GM12878 (cell line): ENCODE measurements at regions not wholly inside any gene's neighbourhood (a gene's known extent, or its start where the extent isn't known, plus 50 kb on each side); places are given as distances from the start of the nearest gene placed in this dataset.

Experiments used
- BRCA1 ChIP-seq: IDR thresholded peaks from 2 replicates; pipeline ENCODE4 v1.6.1; 2011; ENCODE audit warnings: low read depth, low read length, improper control_type of control experiment
- CREB1 ChIP-seq: IDR thresholded peaks from 2 replicates; pipeline ENCODE4 v1.6.1; 2012; ENCODE audit warnings: low read depth, mild to moderate bottlenecking, inconsistent platforms
- E2F4 ChIP-seq: IDR thresholded peaks from 2 replicates; pipeline ENCODE4 v1.6.1; 2012; ENCODE audit warnings: low read depth, low read length, improper control_type of control experiment
- EZH2 ChIP-seq: IDR thresholded peaks from 2 replicates; pipeline ENCODE4 v1.6.1; 2012; ENCODE audit warnings: low read depth, mild to moderate bottlenecking, control low read depth, inconsistent platforms, low read length, borderline replicate concordance; ENCODE audit not compliant: control insufficient read depth
- JUNB ChIP-seq: IDR thresholded peaks from 2 replicates; pipeline ENCODE4 v1.6.1; 2016; ENCODE audit warnings: antibody characterized with exemption, mild to moderate bottlenecking
- MYC ChIP-seq: IDR thresholded peaks from 2 replicates; pipeline ENCODE4 v1.6.1; 2011; ENCODE audit warnings: mild to moderate bottlenecking, low read length, moderate library complexity, inconsistent platforms; ENCODE audit not compliant: insufficient read depth, insufficient replicate concordance, insufficient read length, severe bottlenecking
- POLR2A ChIP-seq: IDR thresholded peaks from 2 replicates; pipeline ENCODE4 v1.6.1; 2011; ENCODE audit warnings: low read depth, mild to moderate bottlenecking, low read length
- POLR2AphosphoS5 ChIP-seq: IDR thresholded peaks from 2 replicates; pipeline ENCODE4 v1.6.1; 2011; ENCODE audit warnings: mild to moderate bottlenecking, low read length, inconsistent platforms
- RELB ChIP-seq: fragments of 450-650 bp; IDR thresholded peaks from 2 replicates; pipeline ENCODE4 v1.6.1; 2017; ENCODE audit warnings: low read depth, mild to moderate bottlenecking, moderate library complexity
- SUZ12 ChIP-seq: fragments of 200-600 bp; sonication (generic); IDR thresholded peaks from one replicate; pipeline ENCODE4 v1.6.1; 2018; ENCODE audit warnings: antibody characterized with exemption, mild to moderate bottlenecking; ENCODE audit not compliant: unreplicated experiment

- TF ChIP-seq BRCA1: no peak
- no peak for TF ChIP-seq POLR2A
- no peak for TF ChIP-seq SUZ12
- no peak for TF ChIP-seq POLR2AphosphoS5
- no peak for TF ChIP-seq CREB1
- no peak for TF ChIP-seq MYC
- no peak for TF ChIP-seq E2F4
- no peak for TF ChIP-seq EZH2
- TF ChIP-seq RELB: no peak
- TF ChIP-seq JUNB: no peak
These were observed 130.6 kb downstream of the CEP57L1 start for GRCh38 chr6:109225946-109226345.
